ENCODE measurements at regions not wholly inside any gene's neighbourhood (a gene's known extent, or its start where the extent isn't known, plus 50 kb on each side); places are given as distances from the start of the nearest gene placed in this dataset.

DNA sequence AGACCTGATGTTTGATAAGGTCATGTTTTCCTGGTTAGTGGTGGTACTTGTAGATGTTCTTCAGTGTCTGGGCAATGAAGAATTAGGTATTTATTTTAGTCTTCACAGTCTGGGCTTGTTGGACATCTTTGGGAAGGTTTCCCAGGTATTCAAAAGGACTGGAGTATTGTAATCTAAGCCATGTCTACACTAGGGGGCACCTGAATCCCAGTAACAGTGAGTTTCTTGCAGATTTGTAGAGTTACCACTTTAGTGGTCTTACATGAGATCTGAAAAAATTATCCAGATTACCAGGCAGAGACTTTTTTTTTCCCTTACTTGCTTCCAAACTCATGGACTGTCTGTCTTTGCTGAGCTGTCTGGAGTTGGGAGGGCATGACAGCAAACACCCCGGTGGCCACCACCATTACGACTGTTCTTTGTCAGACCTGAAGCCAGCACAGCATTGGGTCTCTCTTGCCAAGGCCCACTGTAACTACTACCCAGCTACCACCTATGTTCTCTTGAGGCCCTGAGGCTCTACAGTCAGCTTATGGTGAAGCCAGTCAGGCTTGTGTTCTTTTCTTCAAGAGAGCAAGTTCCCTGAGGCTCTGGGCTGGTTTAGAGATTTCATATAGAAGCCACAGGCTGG is 820.7 kb upstream of the FBXO33 start:
- no peak for DNase-seq
- intact Hi-C loops (cut with DNase I, micrococcal nuclease) = no loop called here
- ATAC-seq = no peak

DNA sequence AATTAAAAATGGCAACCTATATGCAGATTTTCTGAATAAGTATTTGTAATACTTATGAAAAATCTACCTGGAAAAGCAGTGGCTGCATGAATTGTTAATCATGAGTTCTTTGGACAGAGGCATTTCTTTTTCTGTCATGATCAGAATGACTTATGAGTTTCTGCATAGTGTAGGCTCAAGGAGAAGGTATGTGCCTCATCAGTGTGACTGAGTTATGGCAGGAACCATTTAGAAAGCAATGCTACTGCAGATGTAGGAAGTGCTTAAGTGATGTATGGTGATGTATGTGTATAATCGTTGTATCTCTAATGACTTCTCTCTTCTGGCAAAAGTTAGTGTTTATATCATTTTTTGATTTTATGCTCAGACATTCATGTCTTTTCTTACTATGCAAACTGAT is 816.4 kb upstream of the FBXO33 start:
- DNase-seq (no peak), ATAC-seq (no peak)
- Histone ChIP-seq H3K4me1 (ENCODE audit: low read depth) (no peaks in the 10 kb centered on the region), H3K36me3 (ENCODE audit: low read depth) (no peaks in the 10 kb centered on the region), H3K9me3 (peaks cover 13% of the 10 kb centered on the region), H3K4me3 (no peak overlapping the region)
- TF ChIP-seq, protein P1, sequence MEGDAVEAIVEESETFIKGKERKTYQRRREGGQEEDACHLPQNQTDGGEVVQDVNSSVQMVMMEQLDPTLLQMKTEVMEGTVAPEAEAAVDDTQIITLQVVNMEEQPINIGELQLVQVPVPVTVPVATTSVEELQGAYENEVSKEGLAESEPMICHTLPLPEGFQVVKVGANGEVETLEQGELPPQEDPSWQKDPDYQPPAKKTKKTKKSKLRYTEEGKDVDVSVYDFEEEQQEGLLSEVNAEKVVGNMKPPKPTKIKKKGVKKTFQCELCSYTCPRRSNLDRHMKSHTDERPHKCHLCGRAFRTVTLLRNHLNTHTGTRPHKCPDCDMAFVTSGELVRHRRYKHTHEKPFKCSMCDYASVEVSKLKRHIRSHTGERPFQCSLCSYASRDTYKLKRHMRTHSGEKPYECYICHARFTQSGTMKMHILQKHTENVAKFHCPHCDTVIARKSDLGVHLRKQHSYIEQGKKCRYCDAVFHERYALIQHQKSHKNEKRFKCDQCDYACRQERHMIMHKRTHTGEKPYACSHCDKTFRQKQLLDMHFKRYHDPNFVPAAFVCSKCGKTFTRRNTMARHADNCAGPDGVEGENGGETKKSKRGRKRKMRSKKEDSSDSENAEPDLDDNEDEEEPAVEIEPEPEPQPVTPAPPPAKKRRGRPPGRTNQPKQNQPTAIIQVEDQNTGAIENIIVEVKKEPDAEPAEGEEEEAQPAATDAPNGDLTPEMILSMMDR (IDR thresholded peaks at IDR 0.05) = no peak
- intact Hi-C loops (cut with DNase I, micrococcal nuclease) = no loop called here

More for the DNA sequence above, 820.7 kb upstream of the FBXO33 start:
- H3K4me1 ChIP-seq (ENCODE audit: low read depth) = no peaks in the 10 kb centered on the region
- TF ChIP-seq, protein P1 (IDR thresholded peaks at IDR 0.05) = no peak
- H3K36me3 ChIP-seq (ENCODE audit: low read depth) = no peaks in the 10 kb centered on the region
- H3K9me3 ChIP-seq = peaks cover 12% of the 10 kb centered on the region
- H3K4me3 ChIP-seq = no peak overlapping the region

DNA sequence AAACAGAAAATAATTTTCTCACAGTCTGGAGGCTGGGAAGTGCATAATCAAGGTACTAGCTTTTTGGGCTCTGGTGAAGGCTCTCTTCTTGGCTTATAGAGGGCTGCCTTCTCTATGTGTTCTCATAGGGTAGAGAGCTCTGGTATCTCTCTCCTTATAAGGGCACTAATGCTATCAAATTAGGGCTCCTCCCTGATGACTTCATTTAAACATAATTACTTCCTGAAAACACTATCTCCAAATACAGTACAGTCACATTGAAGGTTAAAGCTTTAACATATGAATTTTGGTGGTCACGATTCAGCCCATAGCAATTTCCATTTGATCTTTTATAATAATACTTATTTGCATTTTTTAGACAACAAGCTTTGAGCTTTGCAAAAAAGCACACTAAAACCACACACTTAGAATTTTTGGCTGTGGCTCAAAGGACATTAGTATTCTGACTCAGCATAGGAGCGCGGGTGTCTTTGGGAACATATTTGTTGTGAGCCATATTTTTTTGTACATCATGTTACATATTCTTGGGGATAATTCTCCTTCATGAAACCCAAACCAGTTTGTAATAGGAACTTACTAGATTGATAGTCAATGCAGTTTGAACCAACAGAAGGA is 808.1 kb upstream of the FBXO33 start:
- TF ChIP-seq, protein P1 (IDR thresholded peaks at IDR 0.05) = no peak
- H3K36me3 ChIP-seq (ENCODE audit: low read depth) = no peaks in the 10 kb centered on the region
- peaks cover 24% of the 10 kb centered on the region for H3K9me3 ChIP-seq
- no peak for DNase-seq
- H3K4me1 ChIP-seq (ENCODE audit: low read depth) = no peaks in the 10 kb centered on the region
- no peak for ATAC-seq
- intact Hi-C loops (cut with DNase I, micrococcal nuclease) = no loop called here
- no peak overlapping the region for H3K4me3 ChIP-seq

DNA sequence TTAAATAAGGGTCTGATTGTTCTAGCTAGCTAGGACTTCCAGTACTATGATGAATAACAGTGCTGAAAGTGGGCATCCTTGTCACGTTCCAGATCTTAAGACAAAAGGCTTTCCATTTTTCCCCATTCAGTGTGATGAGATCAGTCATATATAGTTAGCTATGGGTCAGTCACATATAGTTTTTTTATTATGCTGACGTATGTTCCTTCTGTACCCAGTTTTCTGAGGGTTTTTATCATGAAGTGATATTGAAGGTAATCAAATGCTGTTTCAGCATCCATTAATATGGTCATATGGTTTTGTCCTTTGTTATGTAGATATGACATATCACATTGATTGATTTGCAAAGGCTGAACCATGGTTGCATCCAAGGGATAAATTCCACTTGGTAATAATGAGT is 800.1 kb upstream of the FBXO33 start:
- peaks cover 24% of the 10 kb centered on the region for H3K9me3 ChIP-seq
- no peak for DNase-seq
- intact Hi-C loops (cut with DNase I, micrococcal nuclease) = no loop called here
- ATAC-seq = no peak
- no peak overlapping the region for H3K4me3 ChIP-seq
- no peaks in the 10 kb centered on the region for H3K36me3 ChIP-seq (ENCODE audit: low read depth)
- TF ChIP-seq, protein P1 (IDR thresholded peaks at IDR 0.05) = no peak
- H3K4me1 ChIP-seq (ENCODE audit: low read depth) = no peaks in the 10 kb centered on the region

DNA sequence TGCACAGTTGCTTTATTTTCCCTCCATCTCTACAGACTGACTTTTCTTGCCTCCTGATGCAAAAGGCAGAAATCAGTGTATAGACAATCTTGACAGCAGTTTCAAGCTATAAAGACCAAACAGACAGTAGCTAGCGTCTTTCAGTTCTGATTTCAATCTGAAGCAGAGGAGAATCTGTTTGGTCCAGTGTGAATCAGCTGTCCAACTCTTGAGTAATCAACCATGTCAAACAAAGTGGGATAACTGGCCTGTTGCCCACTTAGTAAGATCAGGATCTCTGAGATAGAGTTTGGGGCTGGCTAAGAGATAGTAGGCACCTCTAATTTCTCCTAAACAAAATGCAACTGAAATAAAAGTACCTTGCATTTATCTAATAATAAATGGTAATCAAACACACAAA is 797.4 kb upstream of the FBXO33 start:
- TF ChIP-seq, protein P1 (IDR thresholded peaks at IDR 0.05) = no peak
- intact Hi-C loops (cut with DNase I, micrococcal nuclease) = no loop called here
- Histone ChIP-seq H3K4me1 (ENCODE audit: low read depth) (no peaks in the 10 kb centered on the region), H3K36me3 (ENCODE audit: low read depth) (no peaks in the 10 kb centered on the region), H3K9me3 (peaks cover 16% of the 10 kb centered on the region), H3K4me3 (no peak overlapping the region)
- ATAC-seq (no peak), DNase-seq (no peak)
